HG03135 (cell line): ENCODE measurements at regions not wholly inside any gene's neighbourhood (a gene's known extent, or its start where the extent isn't known, plus 50 kb on each side); places are given as distances from the start of the nearest gene placed in this dataset.
"Not testable (repeated sequence)": the region's sequence is repeated elsewhere in the genome, so short reads cannot be mapped to it uniquely, and the experiment has no call there.

ENCODE experiments used
- ATAC-seq: cut with Tn5 transposase; IDR thresholded peaks from one replicate; pipeline ENCODE4 v1.9.1; 2021; ENCODE audit warnings: mild to moderate bottlenecking, moderate library complexity; ENCODE audit not compliant: unreplicated experiment

DNA sequence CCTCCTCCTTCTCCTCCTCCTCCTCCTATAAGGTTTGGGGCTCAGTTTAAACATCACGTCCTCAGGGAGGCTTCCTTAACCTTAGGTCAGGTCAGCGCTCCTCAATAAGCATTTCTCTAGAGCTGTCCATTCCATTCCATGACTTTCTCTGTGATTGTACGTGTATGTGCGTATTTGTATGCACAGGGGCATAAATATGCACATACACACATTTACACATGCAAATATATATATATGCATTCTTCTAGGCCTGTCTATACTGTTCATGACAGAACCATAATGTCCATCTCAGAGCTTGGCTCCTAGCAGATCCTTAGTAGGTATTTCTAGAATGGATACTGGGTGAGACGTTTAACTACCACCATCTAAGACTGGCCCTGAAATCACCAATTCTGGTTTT lies 258.6 kb downstream of the STIM2 start:
- no peak for ATAC-seq

DNA sequence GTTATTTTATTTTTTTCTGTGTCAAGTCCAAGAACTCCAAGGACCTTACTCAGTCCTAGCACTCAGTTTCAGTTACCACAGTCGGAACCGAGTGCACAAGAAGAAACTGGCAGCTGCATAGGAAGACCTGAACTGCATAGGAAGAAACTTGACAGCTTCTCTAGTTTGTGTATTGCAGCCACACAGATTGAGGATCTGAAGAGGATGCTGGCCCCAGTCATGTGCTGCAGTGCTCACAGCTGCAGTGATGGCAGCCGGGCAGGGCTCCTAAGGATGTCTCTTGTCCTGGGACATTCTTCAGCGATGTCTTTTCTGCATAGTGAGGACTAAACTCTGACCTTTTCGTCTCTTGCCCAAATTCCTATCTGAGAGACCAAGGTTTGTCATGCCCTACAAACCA lies 261.2 kb downstream of the STIM2 start:
- ATAC-seq: no peak

DNA sequence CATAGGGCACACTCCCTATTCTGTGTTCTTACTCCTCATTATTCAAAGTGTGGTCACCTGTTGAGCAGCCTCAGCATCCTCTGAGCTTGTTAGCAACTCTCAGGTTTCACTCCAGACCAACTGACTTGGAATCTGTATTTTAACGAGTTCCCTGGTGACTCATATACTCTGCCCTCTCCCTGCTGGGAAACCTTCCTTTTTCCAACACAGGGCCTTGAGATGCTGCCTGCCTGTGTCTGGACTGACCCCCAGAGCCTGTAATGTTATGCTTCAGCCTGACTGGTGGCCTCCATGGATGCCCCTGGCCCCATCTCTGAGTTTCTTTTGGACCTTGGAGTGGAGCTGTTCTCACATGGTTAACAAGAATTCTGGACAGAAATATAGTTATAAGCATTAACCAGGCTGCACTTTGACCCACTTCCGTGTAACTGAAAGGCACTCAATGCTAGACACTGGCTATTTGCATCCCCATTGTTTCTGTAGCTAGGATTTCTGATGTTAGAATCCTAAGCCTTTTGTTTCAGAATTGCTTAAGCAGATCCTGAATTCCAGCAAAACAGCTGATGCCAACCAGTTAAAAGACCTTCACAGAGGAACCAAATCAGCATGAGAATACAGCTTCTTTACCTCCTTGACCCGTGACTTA lies 262.6 kb downstream of the STIM2 start:
- no peak for ATAC-seq

DNA sequence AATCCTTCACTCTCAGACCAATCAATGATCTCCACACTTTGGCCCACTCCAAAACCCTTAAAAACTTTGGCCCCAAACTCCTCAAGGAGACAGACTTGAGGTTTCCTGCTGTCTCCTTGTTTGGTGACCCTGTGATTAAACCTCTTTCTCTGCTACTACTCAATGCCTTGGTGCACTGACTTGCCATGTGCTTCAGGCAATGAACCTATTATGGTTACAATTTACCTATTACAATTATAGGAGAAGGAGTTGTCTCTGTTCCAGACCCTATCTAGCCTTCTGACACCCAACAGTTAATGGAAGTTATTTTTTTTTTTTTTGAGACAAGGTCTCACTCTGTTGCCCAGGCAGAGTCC lies 263.1 kb downstream of the STIM2 start:
- no peak for ATAC-seq

DNA sequence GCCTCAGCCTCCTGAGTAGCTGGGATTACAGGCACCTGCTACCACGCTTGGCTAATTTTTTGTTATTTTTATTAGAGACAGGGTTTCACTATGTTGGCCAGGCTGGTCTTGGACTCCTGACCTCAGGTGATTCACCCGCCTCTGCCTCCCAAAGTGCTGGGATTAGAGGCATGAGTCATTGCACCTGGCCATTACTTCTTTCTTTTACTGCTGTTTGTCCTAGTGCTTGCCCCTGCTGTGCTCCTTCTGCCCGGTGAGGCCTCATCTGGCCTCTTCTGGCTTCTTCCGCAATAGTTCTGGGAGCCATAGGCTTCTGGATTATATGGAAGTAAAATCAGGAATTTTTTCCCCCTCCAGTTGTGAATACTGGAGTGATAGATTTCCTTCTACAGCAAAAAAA lies 266.3 kb downstream of the STIM2 start:
- not testable (repeated sequence) for ATAC-seq

- ATAC-seq: no peak
These were observed 267.8 kb downstream of the STIM2 start for GRCh38 chr4:27128443-27128842.

DNA sequence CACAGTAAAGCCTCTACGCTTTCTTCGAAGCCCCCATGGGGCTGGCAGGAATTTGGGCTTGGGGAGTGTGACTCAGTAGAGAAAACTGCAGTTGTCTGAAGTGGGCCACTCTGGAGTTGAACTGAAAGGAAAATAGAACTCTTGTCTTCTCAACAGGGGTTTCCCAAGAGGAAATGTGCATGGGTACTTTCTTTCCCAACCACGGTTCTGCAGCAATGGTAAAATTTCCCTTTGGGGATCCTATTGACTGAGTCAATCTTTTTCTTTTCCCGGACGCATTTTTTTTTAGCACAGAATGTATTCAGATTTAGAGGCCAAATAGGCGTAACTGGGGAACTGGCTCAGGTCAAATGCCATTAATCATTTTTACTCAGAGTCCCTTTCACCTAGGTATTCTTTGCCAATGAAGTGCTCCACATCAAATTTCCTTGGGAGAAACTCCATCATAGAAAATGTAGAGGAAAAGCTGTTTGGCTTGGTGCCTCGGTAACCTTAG lies 269.3 kb downstream of the STIM2 start:
- ATAC-seq: no peak

DNA sequence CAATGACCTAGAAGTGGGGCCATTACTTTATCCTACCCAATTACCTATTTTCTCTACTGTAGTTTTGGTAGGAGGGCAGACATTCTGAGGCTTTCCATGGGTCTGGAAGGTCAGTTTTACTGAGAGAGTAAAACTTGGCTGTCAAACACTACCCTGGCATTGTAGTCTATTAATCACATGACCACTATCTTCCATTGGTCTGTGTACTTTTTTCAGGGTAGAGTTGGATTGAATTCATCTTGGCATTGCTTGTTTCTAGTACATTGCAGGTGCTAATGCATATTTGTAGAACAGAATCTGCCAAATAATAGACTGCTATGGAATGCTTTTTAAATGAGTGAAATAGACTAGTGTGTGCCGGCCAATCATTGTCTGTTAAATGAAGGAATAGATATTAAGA lies 271.9 kb downstream of the STIM2 start:
- no peak for ATAC-seq

GRCh38 chr4:27140486-27140885 lies 279.8 kb downstream of the STIM2 start:
- no peak for ATAC-seq

- ATAC-seq: no peak
These were observed 280.9 kb downstream of the STIM2 start for GRCh38 chr4:27141530-27141929.

DNA sequence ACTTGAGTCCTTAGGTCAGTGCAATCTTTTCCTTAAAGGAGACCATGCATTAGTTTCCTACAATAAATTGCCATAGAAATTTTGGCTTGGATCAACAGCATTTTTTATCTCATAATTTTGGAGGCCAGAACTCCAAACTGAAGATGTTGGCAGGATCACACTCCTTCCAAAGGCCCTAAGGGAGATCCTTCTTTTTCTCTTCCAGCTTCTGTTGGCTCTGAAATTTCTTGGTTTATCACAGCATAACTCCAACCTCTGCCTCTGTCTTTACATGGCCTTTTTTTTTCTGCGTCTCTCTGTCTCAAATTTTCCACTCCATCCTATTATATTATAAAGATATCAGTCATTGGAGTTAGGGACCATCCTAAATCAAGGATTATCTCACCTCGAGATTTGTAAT lies 282.2 kb downstream of the STIM2 start:
- no peak for ATAC-seq

GRCh38 chr4:27145597-27145996 lies 285.0 kb downstream of the STIM2 start:
- ATAC-seq: no peak

- ATAC-seq: no peak
These were observed 287.7 kb downstream of the STIM2 start for GRCh38 chr4:27148211-27148895.

- ATAC-seq: no peak
These were observed 289.0 kb downstream of the STIM2 start for GRCh38 chr4:27149541-27150212.

DNA sequence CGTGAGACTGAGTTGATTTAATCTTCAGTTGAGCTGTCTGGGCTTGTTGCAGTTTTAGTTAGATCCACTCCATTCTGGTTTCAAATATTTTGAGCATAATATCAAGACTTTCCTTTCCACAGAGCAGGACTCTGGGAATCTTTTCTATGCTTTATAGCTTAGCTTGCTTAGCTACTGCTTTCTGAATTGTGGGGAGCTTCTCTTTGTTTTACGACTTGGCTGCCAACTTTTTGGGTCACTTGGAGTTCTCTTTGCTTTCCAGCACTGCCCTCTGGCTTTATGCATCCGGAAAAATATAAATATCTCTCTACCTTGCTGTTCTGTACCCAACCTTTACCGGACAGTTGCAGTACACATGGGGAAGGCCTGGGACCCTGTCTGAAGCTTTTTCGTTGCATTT lies 292.1 kb downstream of the STIM2 start:
- ATAC-seq: no peak

DNA sequence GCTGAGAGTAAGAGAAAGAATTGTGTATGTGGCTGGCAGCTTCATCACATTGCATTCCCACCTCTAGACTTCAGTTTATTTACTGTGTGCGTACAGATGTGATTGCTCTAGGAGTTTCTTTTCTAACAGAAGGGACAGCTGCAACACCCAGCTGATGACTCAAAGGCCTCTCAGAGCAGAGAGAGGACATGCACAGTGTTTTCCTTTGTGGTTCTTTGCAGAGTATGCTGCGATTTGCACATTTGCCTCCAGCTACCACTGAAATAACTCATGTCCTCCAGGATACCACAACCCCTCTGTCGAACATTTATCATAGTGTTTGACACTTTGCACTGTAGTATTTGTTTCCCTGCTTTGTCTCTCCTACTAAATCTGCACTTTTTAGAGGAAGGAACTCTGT lies 294.1 kb downstream of the STIM2 start:
- no peak for ATAC-seq

- ATAC-seq: no peak
These were observed 300.6 kb downstream of the STIM2 start for GRCh38 chr4:27161191-27161590.

DNA sequence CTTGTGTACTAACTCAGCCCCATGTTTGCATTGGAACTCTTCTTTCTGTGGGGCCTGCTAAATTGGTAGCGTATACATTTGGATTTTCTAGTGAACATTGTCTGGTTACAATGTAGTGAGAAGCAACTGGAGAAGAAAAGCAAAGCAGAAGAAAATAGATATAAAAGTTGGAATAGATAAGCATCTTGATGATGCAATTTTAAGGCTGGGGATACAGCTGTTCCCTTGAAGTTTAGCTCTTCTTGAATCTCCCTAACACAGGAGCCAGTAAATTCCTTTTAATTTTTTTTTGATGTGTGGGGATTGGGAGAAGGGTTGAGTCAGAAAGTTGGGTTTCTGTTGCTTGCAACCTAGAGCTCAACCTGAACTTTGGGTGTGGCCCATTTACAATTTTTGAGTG lies 308.1 kb downstream of the STIM2 start:
- ATAC-seq: no peak

GRCh38 chr4:27173280-27173679 lies 312.6 kb downstream of the STIM2 start:
- ATAC-seq: no peak

GRCh38 chr4:27176400-27176799 lies 315.8 kb downstream of the STIM2 start:
- no peak for ATAC-seq

GRCh38 chr4:27176881-27177280 lies 316.2 kb downstream of the STIM2 start:
- ATAC-seq: no peak

DNA sequence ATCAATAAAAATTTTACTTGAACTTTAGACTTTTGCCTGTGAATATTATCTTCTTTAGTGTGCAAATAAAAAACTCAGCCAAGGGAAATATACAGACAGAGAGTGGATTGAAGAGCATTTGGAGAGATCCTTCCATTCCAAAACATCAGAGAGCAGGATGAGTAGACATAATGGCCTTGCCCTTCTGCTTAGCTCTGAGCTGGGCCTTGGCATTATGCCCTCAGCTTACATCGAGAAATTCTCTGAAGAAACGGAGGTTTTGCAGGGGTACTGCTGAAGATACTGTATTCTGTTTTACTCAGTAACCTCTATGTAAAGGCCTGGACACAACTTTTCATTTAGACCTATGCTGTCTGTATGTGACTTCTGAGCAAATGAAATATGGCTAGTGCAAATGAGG lies 317.4 kb downstream of the STIM2 start:
- ATAC-seq: no peak
